Chondrocyte (in vitro differentiated cells): ENCODE measurements at regions not wholly inside any gene's neighbourhood (a gene's known extent, or its start where the extent isn't known, plus 50 kb on each side); places are given as distances from the start of the nearest gene placed in this dataset.

Experiments used
- DNase-seq: peaks from one replicate; pipeline ENCODE4 v3.0.0; 2021; ENCODE audit warnings: mixed read lengths, low spot score
- H3K27ac Mint-ChIP-seq: one replicate; pipeline ENCODE4 v1.8.0; 2021; ENCODE audit warnings: mild to moderate bottlenecking, moderate library complexity, mixed read lengths; ENCODE audit not compliant: unreplicated experiment
- H3K27me3 Mint-ChIP-seq: 2 replicates; pipeline ENCODE4 v1.8.0; 2021; ENCODE audit warnings: low read depth, mixed read lengths
- H3K36me3 Mint-ChIP-seq: 2 replicates; pipeline ENCODE4 v1.8.0; 2021; ENCODE audit warnings: low read depth, mixed read lengths
- H3K4me1 Mint-ChIP-seq: 2 replicates; pipeline ENCODE4 v1.8.0; 2021; ENCODE audit warnings: low read depth, mild to moderate bottlenecking, mixed read lengths
- H3K4me3 Mint-ChIP-seq: one replicate; pipeline ENCODE4 v1.8.0; 2021; ENCODE audit warnings: mild to moderate bottlenecking, moderate library complexity, mixed read lengths; ENCODE audit not compliant: unreplicated experiment
- H3K9me3 Mint-ChIP-seq: 2 replicates; pipeline ENCODE4 v1.8.0; 2021; ENCODE audit warnings: low read depth, mixed read lengths
- CTCF ChIP-seq: fragments of 200-600 bp; sonication (generic); IDR thresholded peaks from 2 replicates; pipeline ENCODE4 v1.5.0; 2021; ENCODE audit warnings: antibody characterized with exemption, mild to moderate bottlenecking, moderate library complexity

GRCh38 chr2:167900435-167901114, 346.8 kb downstream of the STK39 start:
- Mint-ChIP-seq H3K4me3 (no peak overlapping the region), H3K4me1 (no peaks in the 10 kb centered on the region), H3K27me3 (peaks cover 4% of the 10 kb centered on the region), H3K9me3 (no peaks in the 10 kb centered on the region), H3K36me3 (no peaks in the 10 kb centered on the region), H3K27ac (no peak overlapping the region)
- no peak for TF ChIP-seq CTCF
- no peak for DNase-seq

- no peak for DNase-seq
- Mint-ChIP-seq H3K4me3 (no peak overlapping the region), H3K27ac (no peak overlapping the region), H3K27me3 (peaks cover 1% of the 10 kb centered on the region), H3K36me3 (no peaks in the 10 kb centered on the region), H3K9me3 (no peaks in the 10 kb centered on the region), H3K4me1 (no peaks in the 10 kb centered on the region)
- TF ChIP-seq CTCF: no peak
Measured at GRCh38 chr2:167898340-167898739, 349.1 kb downstream of the STK39 start.

DNA sequence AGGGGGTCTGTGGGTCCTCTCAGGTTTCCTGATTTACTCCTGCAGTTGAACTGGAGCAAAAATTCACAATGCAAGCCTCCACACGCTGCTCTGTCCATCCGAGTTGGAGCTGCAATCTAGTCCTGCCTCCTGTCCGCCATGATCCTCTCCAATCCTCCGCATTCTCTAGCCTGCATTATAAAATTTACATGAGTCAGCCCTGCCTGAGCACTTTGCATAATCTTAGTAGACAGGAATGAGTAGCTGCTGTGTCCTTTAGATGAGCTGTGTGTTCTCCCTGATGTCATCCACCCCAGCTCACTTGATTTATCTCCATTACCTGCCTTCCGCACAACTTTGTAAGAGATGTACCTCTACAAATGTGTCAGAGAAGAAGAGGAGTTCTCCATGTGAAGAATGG, 355.6 kb downstream of the STK39 start:
- peaks cover 31% of the 10 kb centered on the region for H3K9me3 Mint-ChIP-seq

DNA sequence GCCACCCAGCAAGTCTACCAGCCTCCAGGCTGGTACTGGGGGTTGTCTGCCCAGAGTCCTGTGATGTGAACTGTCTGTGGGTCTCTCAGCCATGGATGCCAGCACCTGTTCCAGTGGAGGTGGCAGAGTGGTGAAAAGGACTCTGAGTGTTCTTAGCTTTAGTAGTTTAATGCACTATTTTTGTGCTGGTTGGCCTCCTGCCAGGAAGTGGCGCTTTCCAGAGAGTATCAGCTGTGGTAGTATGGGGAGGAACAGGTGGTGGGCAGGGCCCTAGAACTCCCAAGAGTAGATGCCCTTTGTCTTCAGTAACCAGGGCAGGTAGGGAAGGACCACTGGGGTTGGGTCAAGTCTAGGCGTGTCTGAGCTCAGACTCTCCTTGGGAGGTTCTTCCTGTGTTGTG, 356.7 kb downstream of the STK39 start:
- H3K27ac Mint-ChIP-seq: no peak overlapping the region
- no peaks in the 10 kb centered on the region for H3K4me1 Mint-ChIP-seq
- peaks cover 36% of the 10 kb centered on the region for H3K9me3 Mint-ChIP-seq
- no peak for TF ChIP-seq CTCF
- H3K4me3 Mint-ChIP-seq: no peak overlapping the region
- H3K36me3 Mint-ChIP-seq: peaks cover 9% of the 10 kb centered on the region
- no peak for DNase-seq
- peaks cover 3% of the 10 kb centered on the region for H3K27me3 Mint-ChIP-seq

More for the DNA sequence above, 355.6 kb downstream of the STK39 start:
- no peak for TF ChIP-seq CTCF
- Mint-ChIP-seq H3K4me1 (no peaks in the 10 kb centered on the region), H3K4me3 (no peak overlapping the region), H3K27me3 (peaks cover 3% of the 10 kb centered on the region), H3K27ac (no peak overlapping the region), H3K36me3 (peaks cover 9% of the 10 kb centered on the region)
- DNase-seq: no peak

- Mint-ChIP-seq H3K9me3 (peaks cover 3% of the 10 kb centered on the region), H3K27ac (no peak overlapping the region), H3K27me3 (peaks cover 2% of the 10 kb centered on the region), H3K4me3 (no peak overlapping the region), H3K36me3 (no peaks in the 10 kb centered on the region), H3K4me1 (no peaks in the 10 kb centered on the region)
- TF ChIP-seq CTCF: no peak
- no peak for DNase-seq
Measured at GRCh38 chr2:167880415-167880814, 367.0 kb downstream of the STK39 start.
